ENCODE measurements at regions not wholly inside any gene's neighbourhood (a gene's known extent, or its start where the extent isn't known, plus 50 kb on each side); places are given as distances from the start of the nearest gene placed in this dataset.

GRCh38 chr3:166388321-166388720 lies 551.1 kb upstream of the BCHE start:
- TF ChIP-seq CTCF (IDR thresholded peaks at IDR 0.05; ENCODE audit: low read depth, low read length, poor library complexity, severe bottlenecking) (no peak), EZH2phosphoT487 (IDR thresholded peaks at IDR 0.05; ENCODE audit: borderline replicate concordance, low read length) (no peak)
- Histone ChIP-seq H3K36me3 (ENCODE audit: control insufficient read depth, low read length) (no peaks in the 10 kb centered on the region), H3K4me2 (ENCODE audit: low read length) (no peak overlapping the region), H3K9me2 (replicated peaks; ENCODE audit: control insufficient read depth, low read length) (no peaks in the 10 kb centered on the region), H4K20me1 (ENCODE audit: control insufficient read depth, insufficient read depth, low read depth, low read length) (no peaks in the 10 kb centered on the region), H3K4me3 (ENCODE audit: low read length) (no peak overlapping the region), H3K4me1 (ENCODE audit: control insufficient read depth, low read length) (no peaks in the 10 kb centered on the region), H3K79me2 (ENCODE audit: control insufficient read depth, low read length) (no peaks in the 10 kb centered on the region), H3K9me3 (ENCODE audit: control insufficient read depth, insufficient read depth, low read length) (no peaks in the 10 kb centered on the region), H3K27ac (ENCODE audit: low read depth, low read length) (no peak overlapping the region), H3F3A (ENCODE audit: control insufficient read depth, insufficient read depth) (no peaks in the 10 kb centered on the region), H3K27me3 (ENCODE audit: control insufficient read depth, low read length) (no peaks in the 10 kb centered on the region)

GRCh38 chr3:166372571-166373106 lies 535.4 kb upstream of the BCHE start:
- no peaks in the 10 kb centered on the region for H3K27me3 ChIP-seq (ENCODE audit: control insufficient read depth, low read length)
- H3K79me2 ChIP-seq (ENCODE audit: control insufficient read depth, low read length) = no peaks in the 10 kb centered on the region
- H4K20me1 ChIP-seq (ENCODE audit: control insufficient read depth, insufficient read depth, low read depth, low read length) = no peaks in the 10 kb centered on the region
- H3K9me2 ChIP-seq (replicated peaks; ENCODE audit: control insufficient read depth, low read length) = no peaks in the 10 kb centered on the region
- H3K4me3 ChIP-seq (ENCODE audit: low read length) = no peak overlapping the region
- H3K36me3 ChIP-seq (ENCODE audit: control insufficient read depth, low read length) = no peaks in the 10 kb centered on the region
- TF ChIP-seq EZH2phosphoT487 (IDR thresholded peaks at IDR 0.05; ENCODE audit: borderline replicate concordance, low read length) (no peak), CTCF (IDR thresholded peaks at IDR 0.05; ENCODE audit: low read depth, low read length, poor library complexity, severe bottlenecking) (no peak)
- no peaks in the 10 kb centered on the region for H3K4me1 ChIP-seq (ENCODE audit: control insufficient read depth, low read length)
- no peak overlapping the region for H3K4me2 ChIP-seq (ENCODE audit: low read length)
- H3K27ac ChIP-seq (ENCODE audit: low read depth, low read length) = no peak overlapping the region
- no peaks in the 10 kb centered on the region for H3K9me3 ChIP-seq (ENCODE audit: control insufficient read depth, insufficient read depth, low read length)
- no peaks in the 10 kb centered on the region for H3F3A ChIP-seq (ENCODE audit: control insufficient read depth, insufficient read depth)

GRCh38 chr3:166367947-166368533 lies 530.8 kb upstream of the BCHE start:
- Histone ChIP-seq H3K4me2 (ENCODE audit: low read length) (no peak overlapping the region), H3K27me3 (ENCODE audit: control insufficient read depth, low read length) (no peaks in the 10 kb centered on the region), H3K9me3 (ENCODE audit: control insufficient read depth, insufficient read depth, low read length) (no peaks in the 10 kb centered on the region), H3F3A (ENCODE audit: control insufficient read depth, insufficient read depth) (no peaks in the 10 kb centered on the region), H3K79me2 (ENCODE audit: control insufficient read depth, low read length) (no peaks in the 10 kb centered on the region), H3K9me2 (replicated peaks; ENCODE audit: control insufficient read depth, low read length) (no peaks in the 10 kb centered on the region), H4K20me1 (ENCODE audit: control insufficient read depth, insufficient read depth, low read depth, low read length) (no peaks in the 10 kb centered on the region), H3K27ac (ENCODE audit: low read depth, low read length) (no peak overlapping the region), H3K4me1 (ENCODE audit: control insufficient read depth, low read length) (no peaks in the 10 kb centered on the region), H3K4me3 (ENCODE audit: low read length) (no peak overlapping the region), H3K36me3 (ENCODE audit: control insufficient read depth, low read length) (no peaks in the 10 kb centered on the region)
- TF ChIP-seq CTCF (IDR thresholded peaks at IDR 0.05; ENCODE audit: low read depth, low read length, poor library complexity, severe bottlenecking) = no peak
- TF ChIP-seq EZH2phosphoT487 (IDR thresholded peaks at IDR 0.05; ENCODE audit: borderline replicate concordance, low read length) = no peak
